IPS-18c (cell line): ENCODE measurements at regions not wholly inside any gene's neighbourhood (a gene's known extent, or its start where the extent isn't known, plus 50 kb on each side); places are given as distances from the start of the nearest gene placed in this dataset.

Experiments used
- H3K4me3 ChIP-seq: 2 replicates; pipeline ENCODE4 v1.7.0; 2013; ENCODE audit warnings: low read depth, mild to moderate bottlenecking, low read length, moderate library complexity; ENCODE audit not compliant: insufficient read depth
- H3K9me3 ChIP-seq: one replicate; pipeline ENCODE4 v1.6.1; 2013; ENCODE audit warnings: mild to moderate bottlenecking, low read length, moderate library complexity; ENCODE audit not compliant: control insufficient read depth, insufficient read depth

- Histone ChIP-seq H3K4me3 (no peak overlapping the region), H3K9me3 (peaks cover 2% of the 10 kb centered on the region)
These were observed 57.3 kb downstream of the KCNA4 start for GRCh38 chr11:29959488-29959887.

- Histone ChIP-seq H3K9me3 (peaks cover 4% of the 10 kb centered on the region), H3K4me3 (no peak overlapping the region)
These were observed 59.4 kb downstream of the KCNA4 start for GRCh38 chr11:29957431-29957830.

DNA sequence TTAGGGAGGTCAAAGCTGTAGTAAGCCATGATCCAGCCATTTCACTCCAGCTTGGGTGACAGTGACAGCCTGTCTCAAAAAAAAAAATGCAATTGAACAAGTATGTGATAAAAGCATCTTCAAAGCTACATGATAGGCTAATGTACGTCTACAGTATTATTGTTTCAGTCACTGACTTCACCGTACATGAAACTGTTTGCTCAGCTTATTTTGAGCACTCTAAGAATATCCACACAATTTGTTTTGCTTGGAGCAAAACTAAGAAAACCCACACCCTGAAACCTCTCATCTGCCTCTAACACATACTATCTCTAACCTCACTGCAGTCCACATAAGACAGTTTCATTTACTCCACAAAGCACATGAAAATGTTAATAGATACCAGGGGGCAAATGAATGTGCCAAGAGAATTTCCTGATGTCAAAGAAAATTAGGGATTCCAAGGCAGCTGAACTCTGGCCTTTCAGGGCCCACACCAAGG is 60.7 kb downstream of the KCNA4 start:
- Histone ChIP-seq H3K9me3 (peaks cover 4% of the 10 kb centered on the region), H3K4me3 (no peak overlapping the region)

DNA sequence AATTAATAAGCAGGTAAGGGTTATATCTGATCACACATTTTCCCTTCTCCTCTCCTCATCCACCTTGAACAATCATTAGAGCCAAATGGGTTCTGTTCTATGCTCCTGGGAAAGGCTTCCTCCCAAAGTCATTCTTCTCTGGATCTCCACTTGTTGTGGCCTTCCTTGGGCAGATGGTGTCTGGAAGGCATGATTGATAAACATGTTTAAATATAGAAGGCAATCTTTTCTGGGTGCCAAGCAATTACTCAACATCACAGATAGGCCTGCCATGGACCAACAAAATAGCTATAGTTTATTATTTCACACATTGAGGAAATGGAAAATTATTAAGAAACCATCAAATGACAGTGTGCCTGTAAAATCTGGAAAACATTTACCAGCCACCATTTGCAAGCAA is 73.5 kb downstream of the KCNA4 start:
- no peak overlapping the region for H3K4me3 ChIP-seq
- H3K9me3 ChIP-seq: peaks cover 4% of the 10 kb centered on the region

GRCh38 chr11:29937526-29937925 is 79.3 kb downstream of the KCNA4 start:
- no peak overlapping the region for H3K4me3 ChIP-seq
- peaks cover 2% of the 10 kb centered on the region for H3K9me3 ChIP-seq

DNA sequence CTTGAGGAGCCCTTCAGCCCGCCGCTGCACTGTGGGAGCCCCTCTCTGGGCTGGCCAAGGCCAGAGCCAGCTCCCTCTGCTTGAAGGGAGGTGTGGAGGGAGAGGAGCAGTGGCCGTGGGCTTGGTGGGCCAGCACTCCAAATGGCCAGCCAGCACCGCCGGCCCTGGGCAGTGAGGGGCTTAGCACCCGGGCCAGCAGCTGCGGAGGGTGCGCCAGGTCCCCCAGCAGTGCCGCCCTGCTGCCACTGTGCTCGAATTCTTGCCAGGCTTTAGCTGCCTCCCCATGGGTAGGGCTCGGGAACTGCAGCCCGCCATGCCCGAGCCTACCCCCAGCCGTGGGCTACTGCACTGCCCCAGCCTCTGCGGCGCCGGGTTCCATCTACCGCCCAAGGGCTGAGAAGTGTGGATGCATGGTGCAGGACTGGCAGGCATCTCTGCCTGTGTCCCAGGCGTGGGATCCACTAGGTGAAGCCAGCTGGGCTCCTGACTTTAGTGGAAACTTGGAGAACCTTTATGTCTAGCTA is 82.7 kb downstream of the KCNA4 start:
- Histone ChIP-seq H3K9me3 (peaks cover 2% of the 10 kb centered on the region), H3K4me3 (no peak overlapping the region)

DNA sequence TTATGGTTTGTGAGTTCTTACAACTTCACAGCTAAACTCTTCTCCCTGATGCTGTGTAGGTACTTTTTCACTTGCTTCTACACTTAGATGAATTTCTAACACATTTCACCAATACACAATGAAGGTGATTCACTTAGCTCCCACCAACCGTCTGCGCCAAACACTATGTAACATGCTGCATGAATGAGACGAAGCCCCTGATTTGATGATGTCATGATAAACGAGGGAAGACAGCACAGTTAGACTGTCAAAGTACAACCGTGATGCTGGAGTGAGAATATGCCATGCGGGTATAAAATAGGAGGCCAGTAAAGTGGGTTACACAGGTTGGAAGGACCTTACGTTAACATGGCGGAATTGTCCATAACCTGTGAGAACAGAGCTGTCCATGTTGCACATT is 100.8 kb downstream of the KCNA4 start:
- no peak overlapping the region for H3K4me3 ChIP-seq
- no peaks in the 10 kb centered on the region for H3K9me3 ChIP-seq

- Histone ChIP-seq H3K4me3 (no peak overlapping the region), H3K9me3 (no peaks in the 10 kb centered on the region)
These were observed 102.5 kb downstream of the KCNA4 start for GRCh38 chr11:29914203-29914930.

DNA sequence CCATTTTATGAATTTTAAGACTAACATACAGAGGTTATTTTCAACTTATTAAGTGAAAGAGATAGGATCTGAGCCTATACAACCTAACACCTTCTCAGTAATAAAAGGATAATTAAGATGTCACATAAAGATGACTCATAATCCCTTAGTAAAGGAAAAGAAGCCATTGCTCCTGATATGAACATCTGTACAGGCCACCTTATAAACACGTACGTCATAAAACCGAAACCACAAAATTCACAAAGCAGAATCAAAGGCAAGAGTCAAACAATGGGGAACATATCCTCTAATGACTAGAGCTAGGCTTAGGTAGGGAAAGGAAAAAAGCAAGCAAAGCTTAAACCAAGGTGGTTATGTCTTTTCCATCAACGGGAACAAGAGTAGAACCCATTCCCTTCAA is 103.5 kb downstream of the KCNA4 start:
- no peaks in the 10 kb centered on the region for H3K9me3 ChIP-seq
- no peak overlapping the region for H3K4me3 ChIP-seq

- Histone ChIP-seq H3K9me3 (no peaks in the 10 kb centered on the region), H3K4me3 (no peak overlapping the region)
These were observed 116.4 kb downstream of the KCNA4 start for GRCh38 chr11:29900382-29900781.

- Histone ChIP-seq H3K4me3 (no peak overlapping the region), H3K9me3 (peaks cover 2% of the 10 kb centered on the region)
These were observed 137.3 kb downstream of the KCNA4 start for GRCh38 chr11:29879560-29879959.

GRCh38 chr11:29876192-29876591 is 140.6 kb downstream of the KCNA4 start:
- Histone ChIP-seq H3K9me3 (no peaks in the 10 kb centered on the region), H3K4me3 (no peak overlapping the region)

GRCh38 chr11:29847219-29847618 is 169.6 kb downstream of the KCNA4 start:
- Histone ChIP-seq H3K4me3 (no peak overlapping the region), H3K9me3 (no peaks in the 10 kb centered on the region)

- Histone ChIP-seq H3K4me3 (no peak overlapping the region), H3K9me3 (no peaks in the 10 kb centered on the region)
These were observed 172.0 kb downstream of the KCNA4 start for GRCh38 chr11:29844701-29845379.

GRCh38 chr11:29844031-29844430 is 172.8 kb downstream of the KCNA4 start:
- no peak overlapping the region for H3K4me3 ChIP-seq

DNA sequence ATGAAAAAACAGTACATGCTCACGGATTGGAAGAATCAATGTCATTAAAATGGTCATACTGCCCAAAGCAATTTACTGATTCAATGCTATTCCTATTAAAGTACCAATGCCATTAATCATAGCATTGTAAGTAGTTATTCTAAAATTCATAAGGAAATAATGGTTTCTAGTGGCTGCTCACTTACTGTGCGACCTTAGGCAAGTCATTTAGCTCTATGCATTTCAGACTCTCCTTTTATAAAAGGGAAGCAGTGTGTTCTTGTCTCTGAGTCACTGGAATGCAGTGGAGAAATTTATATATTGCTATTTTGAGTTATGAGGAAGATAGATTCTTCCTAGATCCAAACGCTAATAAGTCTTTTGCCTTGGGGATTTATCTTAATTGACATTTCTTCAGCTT is 174.8 kb downstream of the KCNA4 start:
- Histone ChIP-seq H3K4me3 (no peak overlapping the region), H3K9me3 (no peaks in the 10 kb centered on the region)

More at GRCh38 chr11:29844031-29844430, 172.8 kb downstream of the KCNA4 start:
- H3K9me3 ChIP-seq: no peaks in the 10 kb centered on the region

GRCh38 chr11:29826878-29827277 is 190.0 kb downstream of the KCNA4 start:
- Histone ChIP-seq H3K9me3 (peaks cover 1% of the 10 kb centered on the region), H3K4me3 (no peak overlapping the region)

DNA sequence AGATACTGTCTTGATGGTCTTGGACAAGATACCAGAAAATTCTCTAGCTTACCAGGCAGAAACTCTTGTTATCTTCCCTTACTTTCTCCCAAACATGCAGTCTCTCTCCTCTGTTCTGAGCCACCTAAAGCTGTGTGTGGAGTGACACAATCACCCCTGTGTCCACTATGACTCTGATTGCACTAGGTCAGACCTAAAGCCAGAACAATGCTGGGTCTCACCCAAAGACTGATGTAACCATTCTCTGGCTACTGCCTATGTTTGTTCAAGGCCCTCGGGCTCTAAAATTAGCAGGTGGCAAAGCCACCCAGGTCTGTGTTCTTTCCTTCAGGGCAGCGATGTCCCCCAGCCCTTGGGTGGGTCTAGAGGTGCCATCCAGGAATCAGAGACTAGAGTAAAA is 200.5 kb downstream of the KCNA4 start:
- H3K9me3 ChIP-seq: no peaks in the 10 kb centered on the region
- H3K4me3 ChIP-seq: no peak overlapping the region
